ENCODE measurements at regions not wholly inside any gene's neighbourhood (a gene's known extent, or its start where the extent isn't known, plus 50 kb on each side); places are given as distances from the start of the nearest gene placed in this dataset.

DNA sequence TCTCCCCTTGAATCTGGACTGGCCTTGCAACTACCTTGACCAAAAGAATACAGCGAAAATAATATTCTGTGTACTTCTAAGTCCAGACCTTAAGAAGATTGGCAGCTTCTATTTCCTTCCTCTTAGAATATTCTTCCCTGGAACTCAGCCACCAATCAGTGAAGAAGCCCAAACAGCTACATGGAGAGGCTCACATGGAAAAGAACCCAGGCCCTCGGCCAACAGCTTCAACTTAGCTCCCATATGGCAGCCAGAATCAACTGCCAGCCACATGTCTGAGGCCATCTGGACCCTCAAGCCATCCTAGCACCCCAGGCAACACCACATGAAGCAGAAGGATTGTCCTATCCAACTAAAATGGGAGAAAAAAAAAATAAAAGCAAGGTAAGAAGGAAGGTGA, 178.8 kb downstream of the IBTK start:
- no peak for DNase-seq

DNA sequence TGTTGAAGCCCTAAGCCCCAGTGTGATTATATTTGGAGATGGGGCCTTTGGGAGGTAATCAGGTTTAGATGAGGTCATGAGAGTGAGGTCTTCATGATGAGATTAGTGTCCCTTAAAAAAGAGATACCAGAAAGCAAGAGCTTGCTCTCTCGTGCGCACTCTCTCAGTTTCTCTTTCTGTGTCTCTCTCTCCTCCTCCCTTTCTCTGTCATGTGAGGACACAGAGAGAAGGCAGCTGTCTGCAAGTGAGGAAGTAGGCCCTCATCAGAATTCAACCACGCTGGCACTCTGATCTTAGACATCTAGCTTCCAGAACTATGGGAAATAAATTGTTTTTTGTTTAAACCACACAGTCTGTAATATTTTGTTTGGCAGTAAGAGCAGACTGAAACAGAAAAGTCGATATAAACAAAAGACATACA, 180.5 kb downstream of the IBTK start:
- no peak for DNase-seq

GRCh38 chr6:82066196-82066595, 181.3 kb downstream of the IBTK start:
- DNase-seq: no peak

GRCh38 chr6:82063574-82063973, 184.0 kb downstream of the IBTK start:
- DNase-seq: no peak

DNA sequence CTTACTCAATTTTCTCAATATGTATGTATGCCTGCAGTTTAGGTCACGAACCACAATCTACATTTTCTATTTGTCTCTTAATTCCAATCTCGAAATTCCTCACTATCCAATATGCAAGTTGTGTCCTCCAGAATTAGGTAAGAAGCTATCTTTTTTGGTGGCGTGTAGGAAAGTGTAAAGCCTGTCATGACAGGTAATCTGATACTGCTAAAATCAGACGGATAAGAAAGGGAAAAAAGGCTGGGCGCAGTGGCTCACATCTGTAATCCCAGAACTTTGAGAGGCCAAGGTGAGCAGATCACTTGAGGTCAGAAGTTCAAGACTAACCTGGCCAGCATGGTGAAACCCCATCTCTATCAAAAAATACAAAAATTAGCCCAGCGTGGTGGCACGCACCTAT, 185.3 kb downstream of the IBTK start:
- DNase-seq: no peak

DNA sequence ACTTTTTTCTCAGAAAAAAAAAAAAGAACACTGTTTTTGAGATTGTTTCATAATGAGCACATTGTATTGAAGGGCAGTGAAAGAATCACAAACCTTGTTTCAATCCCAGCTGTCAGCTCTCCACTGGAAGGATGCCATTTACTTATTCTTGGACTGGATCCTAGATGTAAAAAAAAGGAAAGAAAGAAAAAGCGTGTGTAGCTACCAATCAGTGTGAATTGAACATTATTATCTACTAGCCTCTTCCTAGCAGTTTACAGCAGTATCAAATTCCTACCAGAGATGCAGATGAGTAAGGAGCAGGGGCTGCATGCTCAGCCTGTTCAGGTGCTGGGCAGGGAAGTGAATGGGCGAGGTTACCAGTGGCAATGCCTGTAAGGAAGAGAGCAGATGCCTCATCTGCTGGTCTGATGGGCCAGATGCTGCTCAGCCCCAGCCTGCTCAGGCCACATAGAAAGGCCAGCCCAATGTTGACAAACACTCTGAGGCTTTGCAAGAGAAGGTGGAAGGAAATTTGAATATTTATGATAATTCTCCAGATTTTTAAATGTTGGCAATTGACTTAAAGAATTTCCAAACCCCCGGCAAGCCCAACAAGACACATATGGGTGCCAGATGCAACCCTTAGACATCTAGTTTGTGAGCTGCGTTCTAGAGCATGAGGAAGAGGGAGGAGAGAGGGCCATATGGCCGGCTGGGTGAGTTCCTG, 189.5 kb downstream of the IBTK start:
- DNase-seq: no peak

- DNase-seq: no peak
Measured at GRCh38 chr6:82056567-82056966, 191.0 kb downstream of the IBTK start.

DNA sequence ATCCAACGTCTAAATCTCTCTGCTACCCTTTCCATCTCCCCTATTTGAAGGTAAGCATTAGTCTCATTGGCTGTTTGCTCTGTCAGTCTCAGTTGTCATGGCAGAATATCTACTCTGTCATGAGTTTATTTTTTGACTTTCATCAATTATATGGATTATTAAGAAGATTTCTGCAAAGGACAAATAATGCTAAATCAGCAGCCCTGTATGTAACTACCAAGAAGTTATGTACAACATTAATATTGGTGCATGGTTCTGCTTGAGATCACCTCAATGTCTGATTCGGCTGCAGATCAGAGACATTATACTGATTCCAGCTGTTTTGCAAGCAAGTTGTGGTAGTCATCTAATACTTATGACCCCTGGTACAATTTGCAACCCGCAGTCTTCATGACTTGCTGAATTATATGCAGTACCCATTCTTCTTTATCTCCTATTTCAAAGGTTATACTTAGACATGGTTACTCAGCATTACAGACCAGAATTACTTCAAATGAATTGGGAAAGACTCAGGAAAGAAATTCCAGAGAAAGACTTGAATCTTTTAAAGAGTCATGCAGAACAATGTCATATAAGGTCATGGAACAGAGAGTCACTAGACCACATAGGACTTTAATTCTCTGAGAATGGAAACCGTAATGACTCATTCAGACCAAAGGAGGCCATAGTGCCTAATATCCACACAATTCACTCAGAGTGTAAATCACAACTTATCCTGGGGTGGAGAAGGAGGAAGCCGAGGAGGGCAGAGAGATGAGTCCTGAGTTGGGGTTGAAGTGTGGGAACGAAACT, 201.4 kb downstream of the IBTK start:
- no peak for DNase-seq

DNA sequence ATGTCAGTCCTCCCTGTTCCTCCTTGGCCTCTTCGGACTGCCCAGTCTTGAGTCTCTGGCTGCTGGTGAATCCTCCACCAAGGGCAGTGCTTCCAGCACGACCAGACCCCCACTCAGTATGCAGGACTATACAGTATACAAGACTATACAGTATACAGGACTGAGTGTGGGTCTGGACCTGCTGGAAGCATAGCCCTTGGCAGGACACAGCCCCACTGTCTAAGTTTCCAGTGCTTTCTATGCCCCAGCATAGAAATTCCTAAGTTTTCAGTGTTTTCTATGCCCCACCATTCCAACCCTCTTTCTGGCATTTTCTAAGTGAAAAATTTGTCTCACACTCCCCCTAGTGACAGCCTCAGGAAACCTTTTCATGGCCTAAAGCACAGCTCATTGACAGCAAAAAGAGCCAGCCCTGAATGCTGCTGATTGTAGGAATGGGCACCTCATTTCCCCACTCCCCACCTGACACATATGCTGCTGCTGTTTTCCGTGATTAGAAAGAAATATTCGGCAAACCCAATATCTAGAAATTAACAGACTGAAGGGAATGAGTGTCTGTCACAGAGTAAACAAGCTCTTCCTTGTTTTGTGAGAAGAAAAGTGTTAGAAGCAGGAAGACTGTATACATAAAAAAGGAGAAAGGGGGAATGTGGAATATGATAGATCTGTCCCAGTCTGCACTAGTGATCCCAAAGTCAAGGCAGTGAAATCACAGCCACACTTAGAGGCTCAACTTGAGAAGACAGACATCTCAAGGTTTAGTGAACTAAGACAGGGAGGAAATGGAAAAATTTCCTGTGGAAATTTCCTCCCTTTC, 206.9 kb downstream of the IBTK start:
- no peak for DNase-seq

DNA sequence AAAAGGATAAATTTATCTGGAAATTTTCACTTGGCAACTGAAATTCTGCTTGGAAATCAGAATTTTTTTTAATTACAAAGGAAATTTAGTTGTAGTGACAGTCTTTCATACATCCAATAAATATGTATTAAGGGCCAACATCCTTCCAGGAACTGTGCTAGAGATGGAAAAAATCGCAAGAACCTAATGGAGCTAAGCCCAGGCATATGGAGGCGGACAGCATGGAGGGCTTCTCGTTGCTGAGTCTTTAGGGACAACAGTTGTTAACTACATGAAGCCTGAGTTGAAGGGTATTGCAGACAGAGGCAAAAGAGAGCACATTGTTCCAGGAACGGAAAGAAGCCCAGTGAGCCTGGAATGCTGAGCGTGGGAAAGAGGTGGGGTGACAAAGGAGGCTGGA, 208.9 kb downstream of the IBTK start:
- DNase-seq: no peak

DNA sequence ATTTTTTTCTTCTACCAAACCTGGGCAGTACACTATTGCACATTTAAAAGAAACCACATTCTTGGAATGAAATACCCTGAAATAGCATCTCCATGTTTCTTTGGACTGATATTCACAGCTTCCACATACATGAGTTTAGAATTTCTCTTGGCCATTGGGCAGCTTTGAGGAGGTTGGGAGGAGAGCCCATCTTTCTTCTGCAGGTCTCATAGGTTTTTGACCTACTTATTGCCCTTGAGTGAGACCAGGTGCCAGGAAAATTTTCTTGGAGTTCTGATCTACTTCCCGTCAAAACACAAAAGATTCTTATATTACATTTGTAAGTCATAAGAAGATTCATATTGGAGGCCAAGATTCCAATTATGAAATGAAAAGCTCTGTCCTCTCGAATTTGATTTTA, 212.0 kb downstream of the IBTK start:
- no peak for DNase-seq

- DNase-seq: no peak
Measured at GRCh38 chr6:82033631-82034211, 213.8 kb downstream of the IBTK start.

DNA sequence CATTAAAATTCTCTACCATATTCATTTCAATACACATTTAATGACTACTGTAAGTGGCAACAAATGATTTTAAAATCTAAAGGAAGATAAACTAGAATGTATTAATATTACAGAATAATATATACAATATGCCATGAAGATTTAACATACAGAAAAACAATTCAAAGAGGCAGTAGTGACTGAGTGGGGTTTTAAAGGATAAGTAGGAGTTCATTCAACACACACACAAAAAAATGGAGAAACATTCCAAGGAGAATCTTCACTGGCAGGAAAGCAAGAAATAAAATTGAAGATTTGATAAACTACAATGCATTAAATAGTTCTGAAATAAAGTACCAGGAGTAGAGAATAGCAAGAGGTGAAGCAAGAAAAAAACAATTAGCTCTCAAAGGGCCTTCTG, 215.1 kb downstream of the IBTK start:
- DNase-seq: no peak

DNA sequence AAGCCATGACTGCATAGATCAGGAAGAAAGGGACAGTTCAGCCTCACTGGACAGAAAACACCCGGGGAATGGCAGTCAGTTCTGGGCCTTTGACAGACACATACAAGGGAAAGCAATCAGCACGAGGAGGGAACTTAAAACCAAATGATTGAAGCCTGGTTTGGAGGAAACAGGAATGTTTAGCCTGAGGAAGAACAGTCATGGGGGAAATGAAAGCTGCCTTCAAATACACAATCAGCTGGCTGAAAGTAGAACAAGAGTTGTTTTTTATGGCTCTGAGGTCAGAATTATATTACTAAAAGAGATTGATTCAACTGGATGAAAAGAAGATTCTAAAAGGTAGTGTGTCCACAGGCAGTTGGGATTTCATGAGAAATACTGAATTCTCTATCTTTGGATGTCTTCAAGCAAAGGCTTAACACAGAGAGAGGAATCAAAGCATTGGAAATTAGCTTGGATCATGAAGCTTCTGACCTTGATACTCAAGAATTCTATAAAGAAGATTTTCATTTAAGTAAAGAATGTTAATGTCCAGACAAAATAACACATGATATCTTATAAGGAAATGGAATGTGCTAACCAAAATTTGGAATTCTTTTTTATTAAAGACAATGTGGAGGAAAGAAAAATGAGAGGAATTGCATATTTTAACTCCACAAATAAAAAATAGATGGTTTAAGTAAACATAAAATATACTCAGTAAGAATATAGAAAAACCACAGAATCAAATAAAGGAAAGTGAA, 216.6 kb downstream of the IBTK start:
- no peak for DNase-seq

GRCh38 chr6:82030301-82030700, 217.2 kb downstream of the IBTK start:
- no peak for DNase-seq

- no peak for DNase-seq
Measured at GRCh38 chr6:82025271-82025670, 222.3 kb downstream of the IBTK start.

- DNase-seq: no peak
Measured at GRCh38 chr6:82022614-82023129, 224.9 kb downstream of the IBTK start.

DNA sequence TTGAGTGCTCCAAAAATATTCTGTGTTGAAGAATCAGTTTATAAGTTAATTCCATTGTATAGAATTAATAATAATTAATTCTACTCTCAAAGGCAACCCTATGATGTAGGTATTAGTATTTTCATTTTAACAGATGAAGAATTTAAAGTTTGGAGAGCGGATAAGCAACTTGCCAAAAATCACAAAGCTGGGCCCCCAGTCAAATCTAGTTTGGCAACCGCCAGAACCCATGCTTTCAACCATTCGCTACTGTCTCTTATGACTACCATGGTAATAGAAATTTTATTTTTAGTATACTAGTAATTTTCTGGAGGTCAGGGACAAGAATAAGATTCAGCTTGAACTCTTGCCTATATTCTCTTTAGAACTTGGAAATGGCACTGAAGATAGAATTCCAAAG, 229.8 kb downstream of the IBTK start:
- DNase-seq: no peak

DNA sequence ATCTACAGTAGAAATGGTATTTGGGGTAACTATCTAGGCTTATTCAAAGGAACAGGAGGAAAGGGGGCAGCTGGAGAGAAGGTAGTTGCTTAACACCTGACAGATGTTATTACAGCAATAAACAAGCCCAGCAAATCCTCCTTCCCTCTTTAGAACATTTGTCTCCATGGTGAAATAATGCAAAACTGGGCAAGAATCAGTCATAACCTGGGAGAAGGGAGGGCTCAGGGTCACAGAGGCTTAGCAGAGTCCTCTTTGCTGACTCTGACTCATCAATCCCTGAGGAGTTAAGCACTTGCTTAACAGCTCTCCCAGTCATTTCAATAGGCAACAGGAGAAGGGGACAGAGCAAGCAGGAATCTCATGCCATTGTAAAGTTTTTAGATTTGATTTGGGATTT, 230.3 kb downstream of the IBTK start:
- no peak for DNase-seq

DNA sequence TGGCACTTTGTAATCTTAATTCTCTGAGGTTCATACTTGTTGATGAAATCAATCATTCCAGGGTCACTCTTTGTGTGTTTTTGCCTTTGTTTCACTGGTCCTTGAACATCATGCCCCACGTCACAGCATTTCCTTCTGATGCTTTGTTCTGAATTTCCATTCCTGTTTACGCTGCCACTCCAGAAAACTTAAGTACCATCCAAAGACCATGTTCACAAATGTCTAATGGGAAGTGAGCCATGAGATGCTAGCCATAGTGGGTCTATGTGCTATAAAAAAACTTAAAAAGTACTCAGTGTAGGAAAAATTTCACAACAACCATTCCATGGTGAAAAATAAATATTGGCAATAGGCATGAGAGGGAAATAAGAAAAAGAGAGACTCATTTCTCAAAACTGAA, 232.0 kb downstream of the IBTK start:
- no peak for DNase-seq

DNA sequence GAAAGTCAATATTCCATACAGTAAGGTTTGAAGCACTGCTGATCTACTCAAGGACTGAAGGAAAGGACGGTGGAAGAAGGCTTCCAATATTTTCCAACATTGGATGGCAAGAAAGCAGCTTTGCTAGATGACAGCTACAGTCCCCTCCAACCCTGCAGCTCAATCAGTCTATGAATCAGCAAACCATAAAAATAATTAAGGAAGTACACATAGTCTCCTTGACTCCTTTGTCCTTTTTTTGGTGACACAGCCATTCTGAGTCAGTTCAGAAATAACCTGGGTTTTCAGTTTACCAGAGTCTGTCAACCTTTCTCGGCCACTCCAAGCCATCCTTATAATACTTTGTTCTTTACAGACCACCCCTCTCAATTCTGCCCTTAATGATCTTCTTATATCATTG, 232.5 kb downstream of the IBTK start:
- no peak for DNase-seq

All from stimulated activated CD4-positive, alpha-beta T cell treated with anti-CD3 and anti-CD28 coated beads, Interleukin-1b, Interleukin-23, amount 100 ng/mL, for 48 hours (primary cell).